HCT116 (cell line): ENCODE measurements at regions not wholly inside any gene's neighbourhood (a gene's known extent, or its start where the extent isn't known, plus 50 kb on each side); places are given as distances from the start of the nearest gene placed in this dataset.

Experiments used
- ATAC-seq: fragments of 200-7000 bp; cut with Tn5 transposase; 2 replicates; pipeline ENCODE4 v1.9.1; 2020; ENCODE audit warnings: mild to moderate bottlenecking, moderate library complexity
- BruUV-seq: library from RNA; stranded (reverse); fragments of 400-500 nt; replicated peaks from 2 replicates; lab custom pipeline; 2021; lab: Mats Ljungman, UMichigan
- CTCF ChIA-PET: fragments of 300-600 bp; sonication (Branson Sonifier 250); formaldehyde crosslinking; loops from one replicate; lab custom pipeline; 2021; ENCODE audit warnings: antibody characterized with exemption; lab: Charles Lee
- POLR2A ChIA-PET: fragments of 300-600, 350-600 bp; sonication (Branson Sonifier 250); formaldehyde crosslinking; loops from one replicate; lab custom pipeline; 2021; ENCODE audit warnings: antibody characterized with exemption; lab: Charles Lee
- RAD21 ChIA-PET, 2 experiments: fragments of 300-600 bp; sonication (Branson Sonifier 250); formaldehyde crosslinking; loops; one replicate each; lab custom pipeline; 2023; ENCODE audit warnings: low total read pairs in 2 of 2; ENCODE audit not compliant: uncharacterized antibody in 2 of 2, unreplicated experiment in 2 of 2, low non-redundant PET in 1 of 2; lab: Charles Lee
- DNase-seq: peaks from one replicate; pipeline ENCODE4 v3.0.0-alpha.2; 2010; ENCODE audit warnings: low read depth, low spot score
- H2AFZ ChIP-seq: fragments of 200-600 bp; shearing (Covaris generic), sonication (generic); 2 replicates; pipeline ENCODE4 v1.6.1; 2017; ENCODE audit warnings: low read depth, mixed run types, mixed read lengths, antibody characterized with exemption, low read length; ENCODE audit not compliant: poor library complexity, severe bottlenecking
- H3K27ac ChIP-seq: 2 replicates; pipeline ENCODE4 v1.5.1; 2012; ENCODE audit warnings: low read depth, low read length
- H3K27me3 ChIP-seq: fragments of 200-600 bp; sonication (generic); 2 replicates; pipeline ENCODE4 v1.6.1; 2016; ENCODE audit warnings: mixed run types, low read length, mixed read lengths; ENCODE audit not compliant: insufficient read depth
- H3K36me3 ChIP-seq, 2 experiments: fragments of 200-500 bp in 1 of 2; fragments of 200-600 bp in 1 of 2; sonication (Bioruptor generic) in 1 of 2; sonication (generic) in 1 of 2; 2 replicates each; pipeline versions ENCODE4 v1.5.1 to v1.6.1; 2014 to 2016; ENCODE audit warnings: low read length in 2 of 2, inconsistent platforms in 1 of 2, mixed read lengths in 1 of 2, mixed run types in 1 of 2; ENCODE audit not compliant: insufficient read depth in 2 of 2, control insufficient read depth in 1 of 2
- H3K4me1 ChIP-seq, 2 experiments: fragments of 200-600 bp in 1 of 2; sonication (generic) in 1 of 2; 2 replicates each; pipeline versions ENCODE4 v1.5.1 to v1.6.1; 2012 to 2017; ENCODE audit warnings: low read length in 2 of 2, inconsistent platforms in 1 of 2, mild to moderate bottlenecking in 1 of 2, mixed read lengths in 1 of 2, mixed run types in 1 of 2, moderate library complexity in 1 of 2; ENCODE audit not compliant: insufficient read depth in 2 of 2, control insufficient read depth in 1 of 2
- H3K4me2 ChIP-seq: fragments of 200-600 bp; sonication (generic); 2 replicates; pipeline ENCODE4 v1.6.1; 2017; ENCODE audit warnings: mixed run types, low read length, mixed read lengths
- H3K4me3 ChIP-seq, 2 experiments: fragments of 200-600 bp in 1 of 2; sonication (generic) in 1 of 2; replicated peaks in 1 of 2; 2 replicates each; pipeline ENCODE4 v1.5.1; 2011 to 2016; ENCODE audit warnings: low read length in 2 of 2, control low read depth in 1 of 2, low read depth in 1 of 2, mild to moderate bottlenecking in 1 of 2, mixed read lengths in 1 of 2, mixed run types in 1 of 2
- H3K79me2 ChIP-seq: fragments of 200-600 bp; sonication (generic); 2 replicates; pipeline ENCODE4 v1.6.1; 2017; ENCODE audit warnings: mild to moderate bottlenecking, mixed run types, low read length, moderate library complexity, mixed read lengths; ENCODE audit not compliant: insufficient read depth
- H3K9ac ChIP-seq: fragments of 200-600 bp; sonication (generic); 2 replicates; pipeline ENCODE4 v1.6.1; 2016; ENCODE audit warnings: low read length, mixed read lengths
- H3K9me2 ChIP-seq: fragments of 200-600 bp; sonication (generic), shearing (Covaris generic); 2 replicates; pipeline ENCODE4 v1.6.1; 2017; ENCODE audit warnings: mixed run types, mild to moderate bottlenecking, moderate library complexity; ENCODE audit not compliant: insufficient read depth
- H3K9me3 ChIP-seq, 2 experiments: fragments of 200-500 bp in 1 of 2; fragments of 200-600 bp in 1 of 2; sonication (Bioruptor generic) in 1 of 2; sonication (generic) in 1 of 2; 2 replicates each; pipeline ENCODE4 v1.6.1; 2014 to 2017; ENCODE audit warnings: low read length in 2 of 2, mixed read lengths in 2 of 2, inconsistent platforms in 1 of 2, low read depth in 1 of 2, mild to moderate bottlenecking in 1 of 2, mixed run types in 1 of 2, moderate library complexity in 1 of 2; ENCODE audit not compliant: control insufficient read depth in 1 of 2, insufficient read depth in 1 of 2
- H4K20me1 ChIP-seq: fragments of 200-600 bp; sonication (generic), shearing (Covaris generic); 2 replicates; pipeline ENCODE4 v1.6.1; 2017; ENCODE audit warnings: mixed run types, mild to moderate bottlenecking, moderate library complexity; ENCODE audit not compliant: insufficient read depth
- ATF3 ChIP-seq: IDR thresholded peaks from 2 replicates; pipeline ENCODE4 v1.6.1; 2012
- CBX3 ChIP-seq: IDR thresholded peaks from 2 replicates; pipeline ENCODE4 v1.6.1; 2012; ENCODE audit warnings: low read depth
- EGR1 ChIP-seq: IDR thresholded peaks from 2 replicates; pipeline ENCODE4 v1.6.1; 2012; ENCODE audit warnings: low read depth
- ELF1 ChIP-seq: IDR thresholded peaks from 2 replicates; pipeline ENCODE4 v1.6.1; 2012; ENCODE audit warnings: low read depth, borderline replicate concordance
- EZH2 ChIP-seq: fragments of 200-600 bp; sonication (generic); IDR thresholded peaks from 2 replicates; pipeline ENCODE4 v1.6.1; 2017; ENCODE audit warnings: antibody characterized with exemption, mixed run types
- EZH2phosphoT487 ChIP-seq: fragments of 200-600 bp; IDR thresholded peaks from 2 replicates; pipeline ENCODE4 v1.6.1; 2018; ENCODE audit warnings: antibody characterized with exemption, borderline replicate concordance
- FOSL1 ChIP-seq: IDR thresholded peaks from 2 replicates; pipeline ENCODE4 v1.6.1; 2012; ENCODE audit warnings: low read depth
- JUND ChIP-seq: IDR thresholded peaks from 2 replicates; pipeline ENCODE4 v1.6.1; 2012
- POLR2A ChIP-seq: IDR thresholded peaks from 2 replicates; pipeline ENCODE4 v1.7.0; 2011; ENCODE audit warnings: borderline replicate concordance; ENCODE audit not compliant: insufficient read depth, insufficient read length; ENCODE audit errors: extremely low read depth
- RAD21 ChIP-seq: IDR thresholded peaks from 2 replicates; pipeline ENCODE4 v1.6.1; 2012; ENCODE audit warnings: low read depth, mild to moderate bottlenecking
- SRF ChIP-seq: IDR thresholded peaks from 2 replicates; pipeline ENCODE4 v1.6.1; 2012; ENCODE audit warnings: low read depth
- ZBTB33 ChIP-seq: IDR thresholded peaks from 2 replicates; pipeline ENCODE4 v1.6.1; 2011; ENCODE audit warnings: mild to moderate bottlenecking, low read length, moderate library complexity; ENCODE audit not compliant: insufficient replicate concordance; ENCODE audit errors: extremely low read depth
- ZFX ChIP-seq: fragments of 450-650 bp; IDR thresholded peaks from 2 replicates; pipeline ENCODE4 v1.6.1; 2017
- ZNF274 ChIP-seq: fragments of 200-500 bp; sonication (Bioruptor generic); IDR thresholded peaks from 2 replicates; pipeline ENCODE4 v1.6.1; 2014; ENCODE audit warnings: mild to moderate bottlenecking, low read depth, low read length, inconsistent platforms
- intact Hi-C: fragments of 100-400 bp; cut with micrococcal nuclease; formaldehyde crosslinking; loops from 2 replicates; pipeline ENCODE4 v1.10.0; 2022
- TF ChIP-seq, protein P1 (sequence below), 3 experiments: fragments of 200-600 bp in 1 of 3; sonication (generic) in 1 of 3; IDR thresholded peaks in 2 of 3; conservative IDR thresholded peaks in 1 of 3; 2 replicates each; pipeline ENCODE4 v1.5.1; 2012 to 2017; ENCODE audit warnings: low read depth in 2 of 3, low read length in 2 of 3, antibody characterized with exemption in 1 of 3, borderline replicate concordance in 1 of 3, control low read depth in 1 of 3, mild to moderate bottlenecking in 1 of 3, mixed read lengths in 1 of 3, mixed run types in 1 of 3, moderate library complexity in 1 of 3; ENCODE audit not compliant: insufficient read depth in 1 of 3

- RAD21 ChIA-PET: no interaction called here
- intact Hi-C loops: no loop called here
- TF ChIP-seq ZBTB33: no peak
- TF ChIP-seq ATF3: no peak
- no peak for TF ChIP-seq JUND
- TF ChIP-seq CBX3: no peak
- TF ChIP-seq ELF1: no peak
- no peak for TF ChIP-seq FOSL1
- no peak for TF ChIP-seq ZNF274
- TF ChIP-seq RAD21: no peak
- no peak for TF ChIP-seq POLR2A
- TF ChIP-seq ZFX: no peak
- no peak for TF ChIP-seq SRF
- no peak for TF ChIP-seq EZH2
- TF ChIP-seq EGR1: no peak
- TF ChIP-seq, protein P1, sequence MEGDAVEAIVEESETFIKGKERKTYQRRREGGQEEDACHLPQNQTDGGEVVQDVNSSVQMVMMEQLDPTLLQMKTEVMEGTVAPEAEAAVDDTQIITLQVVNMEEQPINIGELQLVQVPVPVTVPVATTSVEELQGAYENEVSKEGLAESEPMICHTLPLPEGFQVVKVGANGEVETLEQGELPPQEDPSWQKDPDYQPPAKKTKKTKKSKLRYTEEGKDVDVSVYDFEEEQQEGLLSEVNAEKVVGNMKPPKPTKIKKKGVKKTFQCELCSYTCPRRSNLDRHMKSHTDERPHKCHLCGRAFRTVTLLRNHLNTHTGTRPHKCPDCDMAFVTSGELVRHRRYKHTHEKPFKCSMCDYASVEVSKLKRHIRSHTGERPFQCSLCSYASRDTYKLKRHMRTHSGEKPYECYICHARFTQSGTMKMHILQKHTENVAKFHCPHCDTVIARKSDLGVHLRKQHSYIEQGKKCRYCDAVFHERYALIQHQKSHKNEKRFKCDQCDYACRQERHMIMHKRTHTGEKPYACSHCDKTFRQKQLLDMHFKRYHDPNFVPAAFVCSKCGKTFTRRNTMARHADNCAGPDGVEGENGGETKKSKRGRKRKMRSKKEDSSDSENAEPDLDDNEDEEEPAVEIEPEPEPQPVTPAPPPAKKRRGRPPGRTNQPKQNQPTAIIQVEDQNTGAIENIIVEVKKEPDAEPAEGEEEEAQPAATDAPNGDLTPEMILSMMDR (IDR thresholded peaks at IDR 0.05 in 2 of 3, conservative IDR thresholded peaks at IDR 0.05 in 1 of 3; ENCODE audit: borderline replicate concordance in 1 of 3, insufficient read depth in 1 of 3, low read depth in 2 of 3, low read length in 2 of 3): no peak
- TF ChIP-seq EZH2phosphoT487: no peak
These were observed 475.7 kb downstream of the DSC3 start for GRCh38 chr18:30566877-30567276.

More at GRCh38 chr18:30566877-30567276, 475.7 kb downstream of the DSC3 start:
- H3K9me2 ChIP-seq: no peaks in the 10 kb centered on the region
- no TSS peak for BruUV-seq
- ChIA-PET CTCF (no interaction called here), POLR2A (no interaction called here)
- H3K27me3 ChIP-seq: no peaks in the 10 kb centered on the region
- H3K27ac ChIP-seq: no peak overlapping the region
- no peaks in the 10 kb centered on the region for H3K36me3 ChIP-seq
- no peak overlapping the region for H3K4me3 ChIP-seq
- ATAC-seq (no peak), DNase-seq (no peak)
- H3K9me3 ChIP-seq: no peaks in the 10 kb centered on the region
- no peak overlapping the region for H2AFZ ChIP-seq
- H3K79me2 ChIP-seq: no peaks in the 10 kb centered on the region
- no peaks in the 10 kb centered on the region for H3K4me1 ChIP-seq
- H4K20me1 ChIP-seq: no peaks in the 10 kb centered on the region
- no peak overlapping the region for H3K4me2 ChIP-seq
- no peak overlapping the region for H3K9ac ChIP-seq
